GM21737 (cell line): ENCODE measurements at regions not wholly inside any gene's neighbourhood (a gene's known extent, or its start where the extent isn't known, plus 50 kb on each side); places are given as distances from the start of the nearest gene placed in this dataset.
"Not testable (repeated sequence)": the region's sequence is repeated elsewhere in the genome, so short reads cannot be mapped to it uniquely, and the experiment has no call there.

ENCODE experiments used
- ATAC-seq: cut with Tn5 transposase; IDR thresholded peaks from one replicate; pipeline ENCODE4 v1.9.1; 2021; ENCODE audit warnings: mild to moderate bottlenecking, moderate library complexity; ENCODE audit not compliant: unreplicated experiment

DNA sequence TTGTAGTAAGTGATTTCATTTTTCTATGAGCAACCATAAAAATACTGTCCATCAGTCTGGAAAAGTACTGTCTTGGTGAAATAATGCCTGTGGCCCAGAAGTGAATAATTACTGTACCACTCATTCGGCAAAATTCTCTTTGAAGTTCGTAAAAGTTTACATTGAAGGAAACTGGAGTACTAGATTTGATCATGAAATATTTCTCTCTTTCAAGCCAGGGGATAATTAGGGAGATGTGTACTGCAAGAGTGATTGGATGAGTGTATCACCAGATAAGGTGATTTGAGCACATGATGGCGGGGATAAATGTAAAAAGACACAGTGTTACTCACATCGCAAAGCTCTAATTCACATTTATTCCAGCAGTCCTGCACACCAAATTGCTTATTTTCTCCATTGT, 883.2 kb upstream of the PIK3C3 start:
- ATAC-seq = no peak

- no peak for ATAC-seq
Measured at GRCh38 chr18:41069167-41069566, 885.9 kb upstream of the PIK3C3 start.

DNA sequence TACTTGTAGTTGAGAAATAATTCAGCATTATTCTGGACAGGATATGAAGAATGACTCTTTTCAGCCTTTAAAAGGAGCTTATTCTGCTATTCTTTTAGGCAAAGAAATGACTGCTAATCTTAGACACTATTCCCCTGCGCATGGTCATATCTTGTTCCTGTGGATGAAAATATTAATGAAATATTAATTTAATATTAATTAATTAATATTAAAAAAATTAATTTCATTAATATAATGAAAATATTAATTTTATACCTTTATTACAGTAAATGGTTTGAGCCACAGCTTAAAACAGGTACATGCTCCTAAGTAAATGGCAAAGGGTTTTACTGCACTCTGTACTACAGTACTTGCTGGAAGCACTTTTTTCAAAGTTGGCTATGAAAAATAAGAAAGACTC, 890.1 kb upstream of the PIK3C3 start:
- ATAC-seq = no peak

- no peak for ATAC-seq
Measured at GRCh38 chr18:41060967-41061366, 894.1 kb upstream of the PIK3C3 start.

DNA sequence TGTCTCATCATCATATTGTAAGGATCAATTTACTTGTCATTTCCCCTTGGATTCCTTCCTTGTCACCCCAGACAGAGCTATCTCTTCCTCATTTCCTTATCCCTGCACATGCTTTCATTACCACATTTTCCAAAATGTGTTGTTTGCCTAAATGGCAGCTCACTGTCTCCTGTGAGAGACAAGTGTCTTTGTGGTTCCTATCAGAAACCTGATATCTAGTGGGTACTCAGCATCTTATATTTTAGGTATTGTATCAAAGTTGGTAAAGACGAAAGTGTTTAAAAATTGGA, 896.0 kb upstream of the PIK3C3 start:
- ATAC-seq = no peak

DNA sequence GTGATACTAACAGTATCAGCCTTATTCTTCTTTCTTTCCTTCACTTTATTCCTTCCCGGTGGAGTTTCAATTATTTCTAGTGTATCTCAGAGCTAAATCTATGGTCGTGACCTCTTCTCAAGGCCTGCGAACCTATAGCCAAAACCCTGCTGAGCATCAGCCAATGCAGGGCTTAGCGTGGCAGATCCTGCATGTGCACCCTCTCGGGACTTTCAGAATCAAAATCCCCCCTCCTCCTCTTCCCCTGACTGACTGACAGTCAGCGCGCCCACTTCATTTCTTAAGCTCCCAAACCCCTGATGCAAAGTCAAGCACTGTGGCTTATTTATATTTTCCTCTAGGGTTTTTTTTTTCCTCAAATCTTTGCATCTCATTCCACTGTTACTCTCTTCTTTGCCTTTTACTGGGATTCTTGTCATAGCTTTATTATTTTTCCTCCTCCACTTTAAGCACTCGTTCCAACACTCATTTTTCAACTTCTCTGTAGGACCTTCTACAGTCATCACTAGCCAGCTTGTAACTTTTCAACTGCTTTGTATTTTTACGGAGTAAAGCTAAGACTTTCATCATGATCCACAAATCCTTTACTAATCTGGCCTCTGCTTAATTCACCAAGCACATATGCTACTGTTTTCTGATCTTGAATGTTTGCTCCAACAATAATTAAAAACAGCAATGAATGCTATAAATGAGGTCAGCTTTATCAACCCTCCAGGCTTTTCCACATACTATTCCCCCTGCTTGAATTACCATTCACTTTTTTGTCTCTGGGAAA, 896.5 kb upstream of the PIK3C3 start:
- ATAC-seq = no peak

GRCh38 chr18:41052625-41053024, 902.4 kb upstream of the PIK3C3 start:
- ATAC-seq = no peak

DNA sequence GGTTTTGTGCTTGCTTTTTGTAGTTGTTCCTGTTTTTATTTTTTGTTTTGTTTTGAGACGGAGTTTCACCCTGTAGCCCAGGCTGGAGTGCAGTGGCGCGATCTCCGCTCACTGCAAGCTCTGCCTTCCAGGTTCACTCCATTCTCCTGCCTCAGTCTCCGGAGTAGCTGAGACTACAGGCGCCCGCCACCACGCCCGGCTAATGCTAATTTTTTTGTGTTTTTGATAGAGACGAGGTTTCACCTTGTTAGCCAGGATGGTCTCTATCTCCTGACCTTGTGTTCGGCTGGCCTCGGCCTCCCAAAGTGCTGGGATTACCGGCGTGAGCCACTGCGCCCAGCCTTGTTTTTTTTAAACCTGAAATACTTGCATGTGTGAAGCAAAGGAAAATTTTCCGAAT, 908.8 kb upstream of the PIK3C3 start:
- ATAC-seq = not testable (repeated sequence)

GRCh38 chr18:41043876-41044275, 911.2 kb upstream of the PIK3C3 start:
- no peak for ATAC-seq

DNA sequence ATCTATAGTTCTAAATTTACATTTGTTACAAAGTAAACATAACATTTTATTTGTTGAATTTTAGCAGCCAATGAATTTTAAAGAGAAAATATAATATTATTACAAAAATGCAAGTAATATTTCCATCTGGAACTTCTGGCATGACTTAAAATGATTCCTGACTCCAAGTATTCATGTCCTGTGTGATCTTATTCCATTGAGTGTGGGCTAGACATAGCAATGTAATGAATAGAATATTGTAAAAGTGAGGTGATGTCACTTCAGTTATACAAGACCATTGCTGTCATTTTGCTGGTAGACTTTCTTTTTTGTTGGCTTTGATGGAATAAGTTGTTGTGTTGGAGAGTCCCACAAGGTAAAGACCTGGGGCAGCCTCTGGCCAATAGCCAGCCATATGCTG, 912.2 kb upstream of the PIK3C3 start:
- ATAC-seq = no peak

GRCh38 chr18:41038071-41038470, 917.0 kb upstream of the PIK3C3 start:
- no peak for ATAC-seq

GRCh38 chr18:41036346-41036745, 918.7 kb upstream of the PIK3C3 start:
- ATAC-seq = no peak

- ATAC-seq = no peak
Measured at GRCh38 chr18:41034413-41034812, 920.6 kb upstream of the PIK3C3 start.

DNA sequence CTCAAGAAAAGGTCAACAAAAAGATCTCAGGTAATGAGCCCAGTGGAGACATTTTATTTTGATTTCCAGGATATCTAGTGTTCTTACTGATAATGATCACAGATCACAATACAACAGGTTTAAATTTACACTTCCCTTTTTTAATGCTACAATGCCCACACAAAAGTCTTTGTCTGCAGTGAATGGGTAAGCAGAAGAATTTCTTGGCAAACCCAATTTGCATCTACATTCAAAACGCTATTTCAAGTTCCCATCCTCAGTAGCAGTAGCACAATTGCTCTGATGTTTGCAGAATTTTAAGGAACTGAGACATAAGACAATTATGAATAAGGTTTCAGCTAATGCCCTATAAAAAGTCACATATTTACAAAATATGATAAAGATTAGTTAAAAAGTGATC, 929.4 kb upstream of the PIK3C3 start:
- no peak for ATAC-seq

GRCh38 chr18:41024792-41025191, 930.2 kb upstream of the PIK3C3 start:
- no peak for ATAC-seq

- ATAC-seq = no peak
Measured at GRCh38 chr18:41022484-41022883, 932.5 kb upstream of the PIK3C3 start.

- ATAC-seq = no peak
Measured at GRCh38 chr18:41021089-41021488, 933.9 kb upstream of the PIK3C3 start.

- ATAC-seq = no peak
Measured at GRCh38 chr18:41012194-41012593, 942.8 kb upstream of the PIK3C3 start.

GRCh38 chr18:41009926-41010325, 945.1 kb upstream of the PIK3C3 start:
- ATAC-seq = no peak

GRCh38 chr18:41004324-41004723, 950.7 kb upstream of the PIK3C3 start:
- ATAC-seq = no peak

GRCh38 chr18:40995529-40995928, 959.5 kb upstream of the PIK3C3 start:
- no peak for ATAC-seq

GRCh38 chr18:40993363-40993762, 961.7 kb upstream of the PIK3C3 start:
- no peak for ATAC-seq

DNA sequence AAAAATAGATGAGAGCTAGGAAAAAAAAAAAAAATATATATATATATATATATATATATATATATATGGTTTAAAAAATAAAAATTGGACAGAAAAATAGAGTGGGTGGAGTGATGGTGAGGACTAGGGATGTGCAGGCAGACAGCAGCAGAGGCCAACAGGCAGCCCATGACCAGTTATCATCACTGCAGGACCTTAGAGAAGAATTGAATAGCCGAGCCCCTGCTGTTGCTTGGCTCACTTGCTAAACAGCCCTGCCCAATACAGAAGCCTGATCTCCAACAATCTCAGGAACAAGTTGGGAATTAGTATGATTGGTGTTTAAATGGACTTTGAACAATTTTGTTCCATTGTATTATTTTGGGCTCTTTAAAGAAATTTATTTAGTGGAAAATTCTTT, 967.5 kb upstream of the PIK3C3 start:
- no peak for ATAC-seq
